Panc1 (cell line): ENCODE measurements at regions not wholly inside any gene's neighbourhood (a gene's known extent, or its start where the extent isn't known, plus 50 kb on each side); places are given as distances from the start of the nearest gene placed in this dataset.

ENCODE experiments used
- CTCF ChIP-seq: fragments of 450-650 bp; IDR thresholded peaks from 2 replicates; pipeline ENCODE4 v1.5.1; 2017; ENCODE audit warnings: mild to moderate bottlenecking
- POLR2AphosphoS5 ChIP-seq: IDR thresholded peaks from 2 replicates; pipeline ENCODE4 v1.6.1; 2012; ENCODE audit warnings: mild to moderate bottlenecking, low read depth, low read length, moderate library complexity
- SIN3A ChIP-seq: IDR thresholded peaks from 2 replicates; pipeline ENCODE4 v1.6.1; 2012; ENCODE audit warnings: low read depth, mild to moderate bottlenecking, low read length, moderate library complexity, borderline replicate concordance; ENCODE audit not compliant: insufficient read depth
- TCF7L2 ChIP-seq: IDR thresholded peaks from 2 replicates; pipeline ENCODE4 v1.6.1; 2011; ENCODE audit warnings: mild to moderate bottlenecking, low read depth, low read length, inconsistent platforms
- TF ChIP-seq, protein P1 (sequence below), 2 experiments: IDR thresholded peaks; 2 replicates each; pipeline ENCODE4 v1.6.1; 2011 to 2012; ENCODE audit warnings: low read depth in 2 of 2, control low read depth in 1 of 2, low read length in 1 of 2, mild to moderate bottlenecking in 1 of 2, moderate library complexity in 1 of 2; ENCODE audit not compliant: insufficient read depth in 1 of 2

DNA sequence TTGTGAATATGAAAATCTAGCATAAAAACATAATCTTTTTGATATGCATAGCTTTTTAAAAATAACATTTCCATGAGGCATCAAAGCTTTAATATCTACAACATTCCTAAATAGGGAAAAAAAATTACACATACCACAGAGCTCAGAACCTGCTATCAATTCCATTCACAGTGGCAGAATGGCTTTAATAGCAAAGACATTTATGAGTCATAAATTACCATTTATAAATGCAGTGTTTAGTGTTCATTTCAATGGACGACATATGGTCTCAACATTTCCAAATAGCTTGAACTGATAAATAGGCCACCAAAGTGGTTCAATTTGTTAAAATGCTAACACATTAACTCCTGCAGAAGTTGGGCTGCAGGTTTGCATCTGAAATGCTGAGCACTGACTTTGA, 600.6 kb upstream of the SETBP1 start:
- TF ChIP-seq POLR2AphosphoS5 (no peak), CTCF (no peak), SIN3A (no peak), TCF7L2 (no peak)
- TF ChIP-seq, protein P1, sequence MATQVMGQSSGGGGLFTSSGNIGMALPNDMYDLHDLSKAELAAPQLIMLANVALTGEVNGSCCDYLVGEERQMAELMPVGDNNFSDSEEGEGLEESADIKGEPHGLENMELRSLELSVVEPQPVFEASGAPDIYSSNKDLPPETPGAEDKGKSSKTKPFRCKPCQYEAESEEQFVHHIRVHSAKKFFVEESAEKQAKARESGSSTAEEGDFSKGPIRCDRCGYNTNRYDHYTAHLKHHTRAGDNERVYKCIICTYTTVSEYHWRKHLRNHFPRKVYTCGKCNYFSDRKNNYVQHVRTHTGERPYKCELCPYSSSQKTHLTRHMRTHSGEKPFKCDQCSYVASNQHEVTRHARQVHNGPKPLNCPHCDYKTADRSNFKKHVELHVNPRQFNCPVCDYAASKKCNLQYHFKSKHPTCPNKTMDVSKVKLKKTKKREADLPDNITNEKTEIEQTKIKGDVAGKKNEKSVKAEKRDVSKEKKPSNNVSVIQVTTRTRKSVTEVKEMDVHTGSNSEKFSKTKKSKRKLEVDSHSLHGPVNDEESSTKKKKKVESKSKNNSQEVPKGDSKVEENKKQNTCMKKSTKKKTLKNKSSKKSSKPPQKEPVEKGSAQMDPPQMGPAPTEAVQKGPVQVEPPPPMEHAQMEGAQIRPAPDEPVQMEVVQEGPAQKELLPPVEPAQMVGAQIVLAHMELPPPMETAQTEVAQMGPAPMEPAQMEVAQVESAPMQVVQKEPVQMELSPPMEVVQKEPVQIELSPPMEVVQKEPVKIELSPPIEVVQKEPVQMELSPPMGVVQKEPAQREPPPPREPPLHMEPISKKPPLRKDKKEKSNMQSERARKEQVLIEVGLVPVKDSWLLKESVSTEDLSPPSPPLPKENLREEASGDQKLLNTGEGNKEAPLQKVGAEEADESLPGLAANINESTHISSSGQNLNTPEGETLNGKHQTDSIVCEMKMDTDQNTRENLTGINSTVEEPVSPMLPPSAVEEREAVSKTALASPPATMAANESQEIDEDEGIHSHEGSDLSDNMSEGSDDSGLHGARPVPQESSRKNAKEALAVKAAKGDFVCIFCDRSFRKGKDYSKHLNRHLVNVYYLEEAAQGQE (IDR thresholded peaks at IDR 0.05; ENCODE audit: insufficient read depth in 1 of 2, low read depth in 2 of 2, low read length in 1 of 2), result no peak
